GM18520 (cell line): ENCODE measurements at regions not wholly inside any gene's neighbourhood (a gene's known extent, or its start where the extent isn't known, plus 50 kb on each side); places are given as distances from the start of the nearest gene placed in this dataset.
A peak's percentile ranks its signal among the peaks of the same experiment; 100 is the strongest.
"Not testable (repeated sequence)": the region's sequence is repeated elsewhere in the genome, so short reads cannot be mapped to it uniquely, and the experiment has no call there.

Source experiments
- ATAC-seq: cut with Tn5 transposase; IDR thresholded peaks from one replicate; pipeline ENCODE4 v1.9.1; 2021; ENCODE audit not compliant: unreplicated experiment

DNA sequence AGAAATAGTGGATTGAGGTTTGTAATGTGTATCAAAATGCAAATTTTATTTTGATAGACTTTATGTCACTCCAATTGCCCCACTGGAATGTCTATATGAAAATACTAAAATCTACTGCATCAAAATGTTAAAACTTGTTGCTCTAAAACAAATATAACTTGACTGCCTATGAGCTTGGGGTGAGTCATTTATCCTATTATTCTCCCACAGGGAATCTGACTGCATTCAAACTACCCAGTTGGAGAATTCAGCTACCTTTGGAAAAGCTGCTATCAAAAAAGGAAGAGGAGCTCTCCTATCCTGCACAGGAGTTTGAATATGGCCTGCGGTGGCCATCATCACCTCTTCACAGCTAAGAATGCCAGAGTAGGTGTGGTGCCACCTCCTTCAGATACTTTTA, 173.1 kb downstream of the KLHL28 start:
- no peak for ATAC-seq

DNA sequence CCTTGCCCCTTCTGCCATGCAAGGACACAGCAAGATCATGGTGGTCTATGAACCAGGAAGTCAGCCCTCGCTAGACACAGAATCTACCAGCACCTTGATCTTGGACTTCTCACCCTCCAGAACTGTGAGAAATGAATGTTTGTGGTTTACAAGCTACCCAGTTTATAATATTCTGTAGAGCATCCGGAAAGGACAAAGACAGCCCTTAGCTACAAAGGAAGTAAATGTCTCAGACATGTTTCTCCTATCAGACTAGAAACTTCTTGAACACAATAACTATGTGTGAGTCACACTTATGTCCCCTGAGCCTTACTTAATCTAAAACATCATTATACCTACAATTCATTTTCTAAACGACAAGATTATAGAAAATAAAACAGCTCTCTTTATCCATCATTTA, 176.7 kb downstream of the KLHL28 start:
- ATAC-seq, result peak; percentile 36

DNA sequence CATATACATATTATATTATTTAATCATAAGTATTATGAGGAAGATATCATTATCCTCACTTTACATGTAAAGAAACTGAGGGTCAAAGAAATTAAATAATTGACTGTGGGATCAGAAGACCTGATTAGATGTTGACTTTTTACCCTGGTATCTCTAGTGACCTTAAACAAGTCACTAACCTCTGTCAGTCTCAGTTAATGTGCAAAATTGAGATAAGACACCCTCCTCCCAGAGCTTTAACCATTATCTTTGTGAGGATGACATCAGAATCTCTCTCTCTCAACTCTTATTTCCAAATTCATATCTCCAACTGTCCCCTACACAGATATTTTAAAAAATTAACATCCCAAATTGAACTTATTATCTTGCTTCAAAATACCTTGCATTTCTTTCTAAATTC, 177.8 kb downstream of the KLHL28 start:
- no peak for ATAC-seq

DNA sequence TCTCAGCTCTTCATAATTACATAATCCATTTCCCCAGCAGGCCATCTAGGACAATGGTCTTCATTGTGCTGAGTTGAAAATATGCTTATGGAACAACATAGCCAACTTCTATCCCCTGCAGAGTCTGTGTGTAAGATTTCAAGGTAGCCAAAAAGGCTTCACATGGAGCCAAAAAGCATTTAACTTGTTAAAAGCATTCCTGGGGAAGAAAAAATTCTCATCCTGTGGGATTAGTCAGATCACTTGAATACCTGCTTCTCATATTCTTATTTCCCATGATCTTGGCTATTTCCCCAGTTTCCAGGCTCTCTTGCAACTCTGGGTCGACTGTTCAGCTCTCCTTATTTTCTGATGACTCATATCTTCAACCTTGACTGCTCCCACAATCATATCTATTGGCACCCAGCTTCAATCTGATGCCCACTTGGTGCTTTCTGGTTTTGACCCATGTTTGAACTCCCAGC, 178.9 kb downstream of the KLHL28 start:
- no peak for ATAC-seq

DNA sequence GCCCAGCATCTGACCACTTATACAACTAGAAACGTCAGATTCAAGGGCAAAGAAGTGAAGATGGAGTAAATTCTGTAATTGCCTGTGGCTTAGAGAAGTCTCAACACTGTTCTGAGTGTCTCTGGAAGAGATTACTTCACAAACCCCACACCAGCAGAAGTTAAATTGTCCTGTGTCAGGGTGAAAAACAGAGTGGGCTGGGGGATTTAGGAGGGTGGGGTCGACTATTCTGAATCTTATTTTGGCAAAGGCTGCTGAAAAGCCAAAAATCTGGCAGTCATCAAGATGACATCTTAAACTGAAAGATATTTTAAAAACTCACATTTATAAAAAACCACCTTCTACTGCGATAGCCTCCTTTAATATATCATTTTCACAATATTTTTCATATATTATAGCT, 180.8 kb downstream of the KLHL28 start:
- ATAC-seq, result no peak

DNA sequence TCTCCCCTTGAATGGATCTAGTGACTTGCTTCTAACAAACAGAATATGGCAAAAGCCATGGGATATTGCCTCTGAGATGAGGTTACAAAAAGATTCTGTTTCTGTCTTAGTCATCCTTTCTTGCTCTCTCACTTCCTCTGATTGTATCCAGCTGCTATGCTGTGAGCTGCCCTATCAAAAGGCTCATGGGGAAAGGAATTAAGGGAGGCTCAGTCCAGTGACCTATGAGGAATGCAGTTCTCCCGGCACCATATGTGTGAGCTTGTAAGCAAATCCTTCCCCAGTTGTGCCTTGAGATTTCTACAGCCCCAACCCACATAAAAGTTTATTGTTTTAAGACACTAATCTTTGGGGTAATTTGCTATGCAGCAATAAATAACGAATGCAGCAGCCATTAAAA, 183.1 kb downstream of the KLHL28 start:
- ATAC-seq, result no peak

DNA sequence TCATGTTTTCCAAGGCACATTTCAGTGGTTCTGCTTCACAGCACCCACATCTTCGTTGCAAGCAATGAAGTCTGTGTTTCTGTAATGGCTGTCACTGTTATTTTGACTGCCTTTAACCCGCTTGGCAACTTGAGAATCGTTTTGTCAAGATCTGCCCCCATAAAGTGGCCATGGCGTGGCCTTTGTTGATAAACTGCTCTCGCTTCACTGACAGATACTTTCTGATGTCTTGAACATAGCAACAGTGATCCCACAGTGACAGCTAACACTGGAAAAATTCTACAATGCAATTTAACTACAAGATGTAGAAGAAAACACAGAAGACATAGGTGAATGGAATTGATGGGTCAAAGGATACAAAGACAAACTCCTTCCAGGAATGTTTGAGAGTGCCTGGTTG, 184.2 kb downstream of the KLHL28 start:
- no peak for ATAC-seq

DNA sequence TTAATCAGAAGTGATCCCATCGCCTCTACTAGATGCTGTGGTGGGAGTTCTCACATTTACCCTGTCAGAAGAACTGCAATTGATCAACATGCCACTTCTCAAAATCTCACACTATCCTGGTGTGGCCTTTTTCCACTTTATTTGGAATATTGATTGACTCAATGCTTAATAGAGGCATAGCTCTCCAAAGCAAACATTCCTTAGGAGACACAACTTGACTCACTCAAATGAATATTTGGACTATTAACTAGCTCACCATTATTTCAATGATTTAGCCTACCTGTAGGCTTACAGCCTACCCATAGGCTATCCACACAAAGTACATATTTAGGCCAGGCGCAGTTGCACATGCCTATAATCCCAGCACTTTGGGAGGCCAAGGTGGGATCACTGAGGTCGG, 186.5 kb downstream of the KLHL28 start:
- ATAC-seq, result no peak

DNA sequence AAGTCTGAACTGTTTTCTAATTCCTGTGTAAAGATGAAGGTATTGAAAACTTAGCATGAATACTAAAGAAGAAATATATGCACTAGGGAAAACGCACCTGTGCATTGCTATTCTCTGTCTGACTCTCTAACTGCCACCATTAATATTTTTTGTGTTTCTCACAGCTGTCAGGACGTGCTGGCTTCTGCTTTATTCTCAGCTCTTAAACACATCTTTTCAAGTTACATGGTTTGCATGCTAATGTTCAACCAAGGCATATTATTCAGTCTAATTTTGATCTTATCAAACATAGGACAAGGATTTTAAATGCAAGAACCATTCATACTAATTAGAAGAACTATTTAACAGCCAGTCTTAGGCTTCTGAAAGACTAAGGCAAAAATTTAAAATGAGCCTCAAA, 187.4 kb downstream of the KLHL28 start:
- no peak for ATAC-seq

DNA sequence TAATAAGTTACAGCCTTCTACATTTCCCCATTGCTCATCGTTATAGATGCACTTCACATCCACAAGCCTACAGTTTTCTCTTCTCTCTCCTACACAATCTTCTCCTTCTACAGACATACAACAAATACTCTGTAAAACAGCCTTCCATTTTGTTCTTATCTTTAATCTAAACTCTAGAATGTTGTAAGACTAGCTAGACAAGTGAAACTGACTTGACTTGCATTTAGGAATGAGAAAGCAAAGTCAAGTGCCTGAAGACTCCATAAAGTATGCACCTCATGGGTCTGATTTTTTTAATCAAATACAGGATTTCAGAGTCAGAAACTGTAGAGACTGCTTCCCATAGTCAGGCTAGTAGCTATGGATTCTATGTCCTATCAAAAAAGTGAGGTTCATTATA, 190.3 kb downstream of the KLHL28 start:
- ATAC-seq, result no peak

DNA sequence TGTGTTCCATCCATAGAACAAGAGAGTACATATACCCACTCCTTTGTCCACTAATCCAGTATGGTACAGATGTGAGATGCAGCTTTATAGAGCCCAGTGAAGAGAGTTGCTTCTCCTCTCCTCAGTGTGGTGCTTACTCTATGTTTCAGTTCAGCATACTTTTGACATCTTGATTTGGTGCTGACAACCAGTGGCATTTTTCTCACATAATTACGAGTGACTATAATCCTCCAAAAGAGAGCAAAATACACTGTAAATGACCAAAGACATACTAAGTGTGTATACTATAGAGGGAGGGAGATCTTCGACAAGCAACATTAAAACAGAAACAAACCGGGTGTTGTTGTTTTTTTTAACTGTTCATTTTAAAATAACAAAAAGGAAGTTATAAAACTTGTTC, 191.5 kb downstream of the KLHL28 start:
- no peak for ATAC-seq

DNA sequence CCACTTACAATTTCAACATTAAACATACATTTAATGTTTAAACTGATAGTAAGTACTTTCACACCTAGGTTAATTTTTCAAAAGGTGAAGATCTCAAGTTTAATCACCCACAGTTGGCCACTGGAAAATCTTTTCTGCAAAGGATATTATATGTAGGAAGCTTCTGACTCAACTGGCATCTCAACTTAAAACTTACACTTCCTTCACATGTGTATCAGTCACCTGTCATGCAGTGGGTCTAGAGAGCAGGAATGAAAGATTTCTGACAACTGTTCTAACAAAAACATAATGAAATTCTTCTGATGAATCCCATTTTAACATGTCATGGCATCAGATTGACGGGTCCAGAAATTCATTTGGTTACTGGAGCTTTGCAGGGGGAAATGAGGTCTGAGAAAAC, 192.8 kb downstream of the KLHL28 start:
- ATAC-seq, result no peak

DNA sequence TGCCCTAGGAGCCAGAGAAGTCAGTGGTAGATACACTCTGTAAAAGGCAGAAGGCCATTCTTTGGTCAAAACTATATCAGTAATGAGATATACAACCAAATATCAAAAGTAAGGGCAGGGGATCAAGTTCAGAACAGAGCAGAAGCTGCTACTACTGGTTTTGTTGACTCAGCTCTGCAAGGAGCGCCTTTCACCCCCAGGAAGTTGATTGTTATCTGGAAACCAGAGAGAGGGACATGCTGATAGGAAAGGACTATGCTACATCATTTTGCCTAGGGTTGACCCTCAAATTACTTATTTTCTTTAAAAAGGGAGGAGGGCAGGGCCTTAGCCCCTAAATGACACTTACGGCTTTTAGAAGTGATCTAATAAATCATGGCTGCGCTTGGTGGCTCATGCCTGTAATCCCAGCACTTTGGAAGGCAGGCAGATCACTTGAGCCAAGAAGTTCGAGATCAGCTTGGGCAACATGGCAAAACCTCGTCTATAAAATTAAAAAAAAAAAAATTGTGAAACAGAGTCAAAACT, 194.0 kb downstream of the KLHL28 start:
- no peak for ATAC-seq

DNA sequence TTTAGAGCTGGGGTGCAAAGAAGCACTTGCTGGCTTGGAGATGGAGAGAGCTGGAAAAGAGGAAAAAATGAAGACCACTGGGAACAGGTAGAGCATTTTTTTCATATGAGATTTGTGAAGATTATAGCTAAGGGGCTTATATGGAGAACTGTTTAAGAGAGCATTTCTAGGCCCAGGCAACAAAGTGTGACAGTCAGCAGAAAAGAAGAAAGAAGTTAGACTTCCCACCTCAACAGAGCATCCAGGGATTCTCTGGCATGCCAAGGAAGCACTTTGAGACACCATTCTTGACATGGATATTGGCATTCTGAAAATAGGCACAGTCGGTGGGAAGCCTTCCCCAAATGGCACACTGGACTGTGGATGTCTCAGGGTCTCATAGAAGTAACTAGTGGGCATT, 195.5 kb downstream of the KLHL28 start:
- no peak for ATAC-seq

DNA sequence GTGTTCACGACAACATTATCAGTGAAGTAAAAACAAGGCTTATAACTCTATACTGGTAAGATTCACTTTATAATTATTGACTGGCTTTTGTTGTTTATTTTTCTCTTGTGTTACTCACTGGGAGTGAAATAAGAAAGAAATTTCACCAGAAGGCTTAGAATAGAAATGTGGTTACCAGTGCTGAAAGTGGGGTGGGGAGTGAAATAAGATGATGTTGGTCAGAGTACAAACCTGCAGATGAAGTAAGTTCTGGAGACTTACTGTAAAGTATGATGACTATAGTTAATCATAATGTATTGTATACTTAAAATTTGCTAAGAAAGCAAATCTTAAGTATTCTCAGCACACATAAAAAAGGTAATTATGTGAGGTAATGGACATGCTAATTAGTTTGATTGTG, 198.4 kb downstream of the KLHL28 start:
- no peak for ATAC-seq

DNA sequence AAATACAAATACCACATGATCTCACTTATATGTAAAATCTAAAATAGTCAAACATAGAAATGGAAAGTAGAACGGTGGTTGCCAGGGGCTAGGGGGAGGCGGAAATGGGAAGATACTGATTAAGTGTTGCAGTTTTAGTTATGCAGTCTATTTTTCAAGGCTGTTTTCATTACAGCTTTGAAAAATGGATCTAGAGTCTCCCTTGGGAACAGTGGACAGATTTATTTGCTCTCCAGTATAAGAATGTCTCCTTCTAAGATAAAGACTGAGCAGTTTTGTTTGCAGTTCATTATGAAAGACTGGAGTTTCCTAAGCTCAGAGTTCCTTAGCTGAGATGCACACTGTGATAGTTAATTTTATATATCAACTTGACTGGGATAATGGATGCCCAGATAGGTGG, 202.5 kb downstream of the KLHL28 start:
- ATAC-seq, result no peak

DNA sequence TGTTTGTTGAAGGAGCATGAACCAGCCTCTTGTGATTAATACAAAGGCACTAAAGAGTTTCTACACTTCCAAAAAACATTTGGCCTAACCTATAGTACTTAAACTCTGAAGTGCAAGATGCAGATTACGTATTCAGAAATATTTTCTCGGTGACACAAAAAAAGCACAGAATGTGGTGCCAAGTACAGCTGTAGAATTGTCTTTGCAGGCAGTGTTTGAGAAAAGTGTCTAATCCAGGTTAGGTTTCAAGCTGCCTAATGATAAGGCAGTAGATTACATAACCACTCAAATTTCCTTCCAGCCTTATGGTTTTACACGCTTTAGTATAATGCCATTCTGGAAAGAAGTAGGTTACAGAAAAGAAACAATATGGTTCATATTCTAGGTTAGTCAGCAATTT, 205.2 kb downstream of the KLHL28 start:
- no peak for ATAC-seq

DNA sequence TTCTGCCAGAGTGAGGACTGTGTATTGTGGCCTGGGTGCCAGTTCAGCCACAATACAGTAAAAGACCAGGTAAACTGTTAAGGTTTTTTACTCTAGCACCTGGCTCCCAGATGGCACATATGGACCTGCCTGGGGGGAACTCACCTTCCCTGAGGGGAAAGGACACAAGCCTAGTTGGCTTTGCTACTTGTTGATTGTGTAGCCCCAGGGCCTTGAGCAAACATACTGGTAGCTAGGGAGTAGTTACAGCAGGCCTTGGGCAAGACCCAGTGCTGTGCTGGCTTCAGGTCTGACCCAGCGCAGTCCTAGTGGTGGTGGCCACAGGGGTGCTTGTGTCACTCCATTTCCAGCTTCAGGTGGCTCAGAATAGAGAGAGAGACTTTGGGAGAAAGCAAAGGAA, 216.4 kb downstream of the KLHL28 start:
- no peak for ATAC-seq

DNA sequence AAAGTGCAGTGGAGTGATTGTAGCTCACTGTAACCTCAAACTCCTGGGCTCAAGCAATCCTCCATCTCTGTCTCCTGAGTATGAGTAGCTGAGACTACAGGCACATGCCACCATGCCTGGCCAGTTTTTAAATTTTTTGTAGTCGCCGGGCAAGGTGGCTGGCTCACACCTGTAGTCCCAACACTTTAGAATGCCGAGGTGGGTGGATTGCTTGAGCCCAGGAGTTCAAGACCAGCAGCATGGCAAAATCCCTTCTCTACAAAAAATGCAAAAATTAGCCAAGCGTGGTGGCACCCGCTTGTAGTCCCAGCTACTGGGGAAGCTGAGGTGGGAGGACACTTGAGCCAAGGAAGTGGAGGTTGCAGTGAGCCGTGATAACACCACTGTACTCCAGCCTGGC, 219.5 kb downstream of the KLHL28 start:
- ATAC-seq, result no peak

DNA sequence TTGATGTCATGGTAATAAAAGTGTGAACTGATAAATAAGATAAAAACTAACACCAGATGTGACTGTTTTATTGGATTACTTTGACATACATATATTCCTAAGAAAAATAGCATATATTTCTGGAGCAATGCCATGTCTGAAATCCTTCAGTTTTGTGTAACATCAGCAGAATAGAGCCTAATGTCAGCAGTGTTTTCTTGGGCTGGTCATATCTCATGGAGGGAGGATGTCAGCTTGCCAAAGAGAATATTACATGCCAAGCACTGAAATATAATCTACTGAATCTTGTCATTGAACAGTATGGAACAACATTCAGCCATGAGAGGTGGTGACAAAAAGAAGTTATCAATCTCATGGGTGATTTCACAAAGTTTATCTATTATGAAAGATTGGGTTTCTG, 220.3 kb downstream of the KLHL28 start:
- no peak for ATAC-seq

DNA sequence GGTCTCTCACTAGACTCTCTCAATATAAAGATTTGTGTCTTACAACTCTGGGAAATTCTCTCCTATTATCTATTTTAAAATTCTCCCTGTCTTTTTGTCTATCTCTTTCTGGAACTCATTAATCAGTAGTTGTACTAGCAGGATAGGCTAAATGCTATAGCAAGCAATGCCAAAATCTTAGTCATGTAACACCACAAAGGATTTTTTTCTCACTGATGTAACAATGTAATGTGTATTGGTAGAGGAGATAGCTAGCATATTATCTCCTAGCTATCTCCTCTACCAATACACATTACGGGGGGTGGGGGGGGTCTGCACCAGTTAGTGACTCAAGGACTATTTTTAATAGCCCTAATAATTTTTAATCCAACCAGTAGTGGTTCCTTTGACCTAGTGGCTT, 225.4 kb downstream of the KLHL28 start:
- no peak for ATAC-seq

DNA sequence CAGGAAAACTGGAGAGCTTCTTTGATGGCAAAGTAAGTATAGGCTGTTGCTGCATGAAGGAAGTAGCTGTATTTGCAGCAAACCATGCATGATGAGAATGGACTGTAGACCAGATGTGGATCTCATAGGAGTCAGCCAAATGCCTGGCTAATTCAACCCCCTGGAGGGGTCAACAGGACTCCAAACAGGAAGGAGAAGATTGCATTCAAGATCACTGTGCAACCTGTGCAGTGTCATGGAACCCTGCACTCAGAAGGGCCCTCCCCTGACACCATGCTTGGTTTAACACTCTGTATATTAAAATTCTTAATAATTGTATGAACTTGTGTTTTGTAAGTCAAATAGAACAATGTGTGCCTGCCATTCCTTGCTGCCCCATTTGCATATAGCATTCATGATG, 225.1 kb upstream of the FSCB start:
- ATAC-seq, result no peak

DNA sequence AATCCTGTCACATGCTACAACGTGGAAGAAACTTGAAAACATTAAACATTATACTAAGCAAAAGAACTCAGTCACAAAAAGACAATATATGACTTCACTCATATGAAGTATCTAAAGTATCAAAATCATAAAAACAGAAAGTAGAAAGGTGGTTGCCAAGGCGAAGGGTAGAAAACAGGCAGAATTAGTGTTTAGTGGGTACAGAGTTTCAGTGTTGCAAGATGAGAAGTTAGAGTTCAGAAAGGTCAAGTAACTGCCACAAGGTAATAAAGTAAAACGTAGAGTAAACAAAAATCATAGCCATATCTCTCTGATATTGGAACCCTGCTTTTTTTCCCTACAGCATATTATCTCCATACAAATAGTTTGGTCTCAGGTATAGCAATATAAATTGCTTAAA, 223.8 kb upstream of the FSCB start:
- no peak for ATAC-seq

DNA sequence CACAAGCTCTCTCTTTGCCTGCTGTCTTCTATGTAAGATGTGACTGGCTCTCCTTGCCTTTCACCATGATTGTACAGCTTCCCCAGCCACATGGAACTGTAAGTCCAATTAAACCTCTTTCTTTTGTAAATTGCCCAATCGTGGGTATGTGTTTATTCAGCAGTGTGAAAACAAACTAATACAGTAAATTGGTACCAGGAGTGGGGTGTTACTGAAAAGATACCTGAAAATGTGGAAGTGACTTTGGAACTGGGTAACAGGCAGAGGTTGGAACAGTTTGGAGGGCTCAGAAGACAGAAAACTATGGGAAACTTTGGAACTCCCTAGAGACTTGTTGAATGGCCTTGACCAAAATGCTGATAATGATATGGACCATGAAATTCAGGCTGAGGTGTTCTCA, 214.3 kb upstream of the FSCB start:
- ATAC-seq, result not testable (repeated sequence)
